GM12878 (cell line): ENCODE measurements at regions not wholly inside any gene's neighbourhood (a gene's known extent, or its start where the extent isn't known, plus 50 kb on each side); places are given as distances from the start of the nearest gene placed in this dataset.

Source experiments
- ATAC-seq: fragments of 200-7000 bp; cut with Tn5 transposase; 3 replicates; pipeline ENCODE4 v1.9.1; 2020; ENCODE audit warnings: mild to moderate bottlenecking, moderate library complexity
- BruUV-seq: library from RNA; stranded (reverse); fragments of 400-500 nt; replicated peaks from 2 replicates; lab custom pipeline; 2021; lab: Mats Ljungman, UMichigan
- CTCF ChIA-PET: fragments of 300-600 bp; sonication (Branson Sonifier 250); formaldehyde crosslinking; extraction: SDS; loops from one replicate; lab custom pipeline; 2021; ENCODE audit warnings: inconsistent platforms; lab: Yijun Ruan, JAX
- POLR2A ChIA-PET: fragments of 350-600 bp; formaldehyde crosslinking; extraction: SDS; loops from one replicate; lab custom pipeline; 2021; ENCODE audit warnings: inconsistent platforms; lab: Charles Lee
- RAD21 ChIA-PET: fragments of 300-600 bp; sonication (Branson Sonifier 250); formaldehyde crosslinking; loops from one replicate; lab custom pipeline; 2023; ENCODE audit warnings: antibody characterized with exemption; ENCODE audit not compliant: unreplicated experiment; lab: Charles Lee
- SMC1A ChIA-PET: fragments of 300-600 bp; sonication (Branson Sonifier 250); formaldehyde crosslinking; loops from one replicate; lab custom pipeline; 2023; ENCODE audit not compliant: unreplicated experiment, uncharacterized antibody; lab: Charles Lee
- DNase-seq: peaks from one replicate; pipeline ENCODE4 v3.0.0-alpha.2; 2011; ENCODE audit warnings: low read depth, low spot score
- FAIRE-seq: peaks from 3 replicates; lab custom pipeline; 2011; peaks lifted over from hg19 to GRCh38; lab: Jason Lieb, UNC
- H2AFZ ChIP-seq: 2 replicates; pipeline ENCODE4 v1.6.0; 2011; ENCODE audit warnings: low read depth, low read length, control low read depth; ENCODE audit not compliant: control insufficient read depth
- H3K27ac ChIP-seq: 2 replicates; pipeline ENCODE4 v1.5.1; 2011; ENCODE audit warnings: control low read depth; ENCODE audit not compliant: control insufficient read depth, insufficient read depth
- H3K27me3 ChIP-seq, 2 experiments: replicated peaks in 1 of 2; 2 replicates each; pipeline versions ENCODE4 v1.6.0 to v1.6.1; 2011; ENCODE audit warnings: low read length in 1 of 2; ENCODE audit not compliant: control insufficient read depth in 2 of 2, insufficient read depth in 2 of 2
- H3K36me3 ChIP-seq, 2 experiments: 2 replicates each; pipeline ENCODE4 v1.5.1; 2011; ENCODE audit warnings: low read length in 1 of 2; ENCODE audit not compliant: control insufficient read depth in 2 of 2, insufficient read depth in 2 of 2
- H3K4me1 ChIP-seq: 2 replicates; pipeline ENCODE4 v1.6.1; 2011; ENCODE audit warnings: mild to moderate bottlenecking, low read length, moderate library complexity, mixed read lengths; ENCODE audit not compliant: control insufficient read depth, insufficient read depth
- H3K4me2 ChIP-seq: 2 replicates; pipeline ENCODE4 v1.6.0; 2011; ENCODE audit warnings: control low read depth; ENCODE audit not compliant: control insufficient read depth, insufficient read depth
- H3K4me3 ChIP-seq: fragments of 200-600 bp; sonication (generic); 2 replicates; pipeline ENCODE4 v1.5.1; 2016
- H3K79me2 ChIP-seq: 2 replicates; pipeline ENCODE4 v1.6.0; 2011; ENCODE audit warnings: low read length; ENCODE audit not compliant: control insufficient read depth, insufficient read depth
- H3K9ac ChIP-seq: 2 replicates; pipeline ENCODE4 v1.8.0; 2011; ENCODE audit warnings: low read length, control low read depth, mixed read lengths; ENCODE audit not compliant: control insufficient read depth, insufficient read depth
- H3K9me3 ChIP-seq: replicated peaks from 3 replicates; pipeline ENCODE4 v1.5.1; 2011; ENCODE audit warnings: mild to moderate bottlenecking, low read length; ENCODE audit not compliant: control insufficient read depth, insufficient read depth
- H4K20me1 ChIP-seq: 2 replicates; pipeline ENCODE4 v1.6.0; 2011; ENCODE audit not compliant: control insufficient read depth, insufficient read depth
- IKZF1 ChIP-seq: fragments of 450-650 bp; conservative IDR thresholded peaks from 2 replicates; pipeline ENCODE4 v1.6.1; 2017; ENCODE audit warnings: antibody characterized with exemption, mild to moderate bottlenecking
- JUND ChIP-seq: IDR thresholded peaks from 2 replicates; pipeline ENCODE4 v1.6.1; 2012; ENCODE audit warnings: low read depth, mild to moderate bottlenecking, low read length, improper control_type of control experiment, moderate library complexity
- PAX8 ChIP-seq: fragments of 450-650 bp; IDR thresholded peaks from 2 replicates; pipeline ENCODE4 v1.6.1; 2017; ENCODE audit warnings: mild to moderate bottlenecking, moderate library complexity
- PKNOX1 ChIP-seq: fragments of 450-650 bp; IDR thresholded peaks from 2 replicates; pipeline ENCODE4 v1.6.1; 2016; ENCODE audit warnings: mild to moderate bottlenecking
- SIN3A ChIP-seq: IDR thresholded peaks from 2 replicates; pipeline ENCODE4 v1.6.1; 2012; ENCODE audit warnings: low read depth, low read length, improper control_type of control experiment
- ZSCAN29 ChIP-seq: fragments of 450-650 bp; IDR thresholded peaks from 2 replicates; pipeline ENCODE4 v1.6.1; 2017; ENCODE audit warnings: mild to moderate bottlenecking, moderate library complexity
- WGBS: methylation state at CpG from one replicate; pipeline ENCODE4 v1.1.6; 2016; ENCODE audit warnings: low lambda C conversion rate; ENCODE audit not compliant: insufficient replicate concordance, insufficient coverage; ENCODE audit errors: missing lambda C conversion rate; 5-methylcytosine and 5-hydroxymethylcytosine counted together
- in situ Hi-C: fragments of 300-500 bp; cut with MboI; formaldehyde crosslinking; loops from 9 replicates; pipeline ENCODE4 v1.14.3; 2018; ENCODE audit warnings: mixed read lengths
- intact Hi-C: fragments of 100-400 bp; cut with micrococcal nuclease; formaldehyde crosslinking; loops from one replicate; pipeline ENCODE4 v1.14.2; 2022; ENCODE audit not compliant: unreplicated experiment
- TF ChIP-seq, protein P1 (sequence below): IDR thresholded peaks from 2 replicates; pipeline ENCODE4 v1.6.1; 2011; ENCODE audit warnings: low read depth, low read length, improper control_type of control experiment, borderline replicate concordance

DNA sequence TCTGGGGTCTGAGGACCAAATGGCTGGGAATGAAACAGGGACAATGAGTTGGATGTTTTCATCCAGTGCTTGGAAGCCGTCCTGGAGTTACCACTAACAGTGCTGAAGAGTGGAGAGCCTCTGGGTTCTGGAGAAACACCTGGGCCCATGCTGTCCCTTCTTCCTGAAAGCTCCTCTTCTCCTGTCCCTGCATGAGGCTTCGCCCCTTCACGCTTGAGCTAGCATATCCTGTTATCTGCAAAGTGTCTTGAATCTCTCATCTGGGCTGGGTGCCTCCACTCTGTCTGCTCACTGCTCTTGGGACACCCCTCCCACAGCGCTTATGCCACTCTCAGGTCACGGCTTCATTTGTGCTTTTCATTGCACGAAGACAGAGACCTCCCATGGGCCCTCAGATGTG is 154.5 kb downstream of the MYCN start:
- CTCF ChIA-PET, result no interaction called here

More for the DNA sequence above, 154.5 kb downstream of the MYCN start:
- no peaks in the 10 kb centered on the region for H3K4me1 ChIP-seq
- intact Hi-C loops, result no loop called here
- ChIA-PET RAD21 (no interaction called here), POLR2A (no interaction called here), SMC1A (no interaction called here)
- no peak overlapping the region for H3K4me3 ChIP-seq
- H2AFZ ChIP-seq, result no peak overlapping the region
- FAIRE-seq, result no peak
- H4K20me1 ChIP-seq, result no peaks in the 10 kb centered on the region
- no TSS peak for BruUV-seq
- WGBS, result 25% methylated on average over 6 of the region's 6 CpGs
- no peak overlapping the region for H3K27ac ChIP-seq
- no peak overlapping the region for H3K4me2 ChIP-seq
- no peaks in the 10 kb centered on the region for H3K9me3 ChIP-seq
- no peak for TF ChIP-seq SIN3A
- no peak for TF ChIP-seq JUND
- TF ChIP-seq, protein P1, sequence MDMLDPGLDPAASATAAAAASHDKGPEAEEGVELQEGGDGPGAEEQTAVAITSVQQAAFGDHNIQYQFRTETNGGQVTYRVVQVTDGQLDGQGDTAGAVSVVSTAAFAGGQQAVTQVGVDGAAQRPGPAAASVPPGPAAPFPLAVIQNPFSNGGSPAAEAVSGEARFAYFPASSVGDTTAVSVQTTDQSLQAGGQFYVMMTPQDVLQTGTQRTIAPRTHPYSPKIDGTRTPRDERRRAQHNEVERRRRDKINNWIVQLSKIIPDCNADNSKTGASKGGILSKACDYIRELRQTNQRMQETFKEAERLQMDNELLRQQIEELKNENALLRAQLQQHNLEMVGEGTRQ, result no peak
- no peak for TF ChIP-seq ZSCAN29
- no peak for TF ChIP-seq PAX8
- no peak for TF ChIP-seq PKNOX1
- no peak for TF ChIP-seq IKZF1
- H3K36me3 ChIP-seq, result no peaks in the 10 kb centered on the region
- H3K9ac ChIP-seq, result no peak overlapping the region
- no peak for ATAC-seq
- DNase-seq, result no peak
- in situ Hi-C loops, result no loop called here
- no peaks in the 10 kb centered on the region for H3K27me3 ChIP-seq
- no peaks in the 10 kb centered on the region for H3K79me2 ChIP-seq
